ENCODE measurements at regions not wholly inside any gene's neighbourhood (a gene's known extent, or its start where the extent isn't known, plus 50 kb on each side); places are given as distances from the start of the nearest gene placed in this dataset.

- DNase-seq = no peak
Measured at GRCh38 chr18:55166260-55166598, 207.0 kb upstream of the CCDC68 start.

- DNase-seq = no peak
Measured at GRCh38 chr18:55163550-55163949, 204.3 kb upstream of the CCDC68 start.

DNA sequence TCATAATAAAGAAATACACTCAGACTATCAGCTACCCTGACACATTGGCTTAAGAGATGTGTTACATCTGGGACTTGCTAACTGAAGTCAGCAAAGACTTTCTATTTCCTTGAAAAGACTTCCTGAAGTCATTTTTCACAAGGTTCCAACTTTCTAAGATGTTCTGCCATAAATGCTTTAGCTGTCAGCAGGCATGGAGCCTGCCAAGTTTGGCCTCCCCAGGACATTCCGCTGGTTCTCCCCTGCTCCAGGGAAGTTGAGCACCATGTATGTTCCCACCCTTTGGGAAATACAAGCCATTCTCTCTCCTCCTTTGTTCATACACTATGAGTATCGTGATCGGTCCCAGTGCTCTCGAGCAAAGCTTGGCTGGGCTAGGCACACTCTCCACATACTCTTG, 202.7 kb upstream of the CCDC68 start:
- DNase-seq = no peak

DNA sequence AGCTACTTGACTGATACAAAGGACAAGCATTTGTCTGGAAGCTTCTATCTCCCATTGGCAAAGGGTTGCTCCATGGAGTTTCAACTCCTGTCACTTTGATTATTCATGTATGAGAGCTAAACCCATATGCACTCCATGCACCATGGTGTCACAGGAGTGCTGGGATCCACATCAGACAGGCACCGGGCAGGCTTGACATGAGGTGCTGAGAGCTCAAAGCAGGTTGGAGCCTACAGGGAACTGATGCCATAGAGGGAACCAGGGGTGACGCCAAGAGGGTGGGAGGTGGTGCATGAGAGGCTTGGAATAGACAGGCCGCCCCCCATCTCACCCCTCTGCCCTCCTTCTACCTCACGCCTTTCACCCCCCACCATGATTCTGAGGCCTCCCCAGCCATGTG, 199.8 kb upstream of the CCDC68 start:
- no peak for DNase-seq

DNA sequence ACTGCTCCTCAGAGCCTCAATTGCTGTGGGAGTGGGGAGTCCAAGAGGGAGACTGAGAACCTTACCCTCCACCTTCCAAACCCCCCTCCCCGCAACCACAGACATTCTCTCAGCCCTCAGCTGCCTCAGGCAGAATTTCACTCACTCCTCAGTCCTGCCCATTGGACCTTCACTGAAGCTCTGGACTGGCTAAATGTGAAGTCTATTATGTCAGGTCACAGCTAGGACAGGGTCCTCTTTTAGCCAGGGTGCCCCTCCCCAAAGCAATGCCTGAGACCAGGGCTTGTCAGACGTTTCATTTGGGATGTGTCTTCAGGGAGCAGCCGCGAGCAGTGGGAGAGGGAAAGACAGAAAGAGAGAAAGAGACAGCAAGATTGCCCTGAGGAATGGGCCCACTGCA, 199.3 kb upstream of the CCDC68 start:
- DNase-seq = no peak

DNA sequence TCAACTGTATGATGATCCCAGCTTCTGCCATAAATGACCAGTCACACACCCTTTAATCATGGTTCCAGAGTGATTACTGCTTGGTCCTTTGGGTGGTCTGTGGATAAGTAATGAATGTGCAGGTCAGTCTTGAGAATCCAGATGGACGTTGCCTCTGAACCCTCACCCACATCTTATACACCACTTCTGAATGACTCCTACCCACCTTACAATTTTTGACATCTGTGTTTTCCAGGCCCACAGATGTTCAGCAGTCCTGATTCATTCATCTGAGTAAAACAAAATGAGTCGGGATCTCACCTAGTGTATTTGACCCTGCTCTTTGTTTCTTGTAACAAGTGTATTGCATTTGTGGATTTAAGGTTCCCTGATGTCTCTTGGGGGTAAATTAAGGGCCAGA, 194.1 kb upstream of the CCDC68 start:
- no peak for DNase-seq

GRCh38 chr18:55152801-55153200, 193.5 kb upstream of the CCDC68 start:
- DNase-seq = no peak

DNA sequence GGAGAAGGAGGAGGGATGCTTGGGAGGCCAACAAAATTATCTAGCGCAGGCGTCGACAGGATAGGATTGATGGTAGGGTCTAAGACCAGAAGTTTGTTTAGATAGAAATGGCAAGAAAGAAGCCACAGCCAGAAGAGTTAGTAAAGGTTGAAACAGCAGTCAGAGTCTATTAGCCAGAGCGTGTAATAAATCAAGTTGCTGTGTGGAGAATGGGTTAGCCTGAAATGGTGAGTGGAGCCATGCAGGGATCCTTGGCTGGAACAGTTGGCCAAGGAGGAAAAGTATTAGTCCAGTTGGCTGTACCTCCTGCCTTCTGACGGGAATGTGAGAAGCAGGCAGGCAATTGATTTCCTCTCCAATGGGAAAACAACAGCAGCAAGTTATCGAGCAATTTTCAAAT, 190.7 kb upstream of the CCDC68 start:
- no peak for DNase-seq

GRCh38 chr18:55147791-55148190, 188.5 kb upstream of the CCDC68 start:
- no peak for DNase-seq

- no peak for DNase-seq
Measured at GRCh38 chr18:55144193-55144930, 185.1 kb upstream of the CCDC68 start.

DNA sequence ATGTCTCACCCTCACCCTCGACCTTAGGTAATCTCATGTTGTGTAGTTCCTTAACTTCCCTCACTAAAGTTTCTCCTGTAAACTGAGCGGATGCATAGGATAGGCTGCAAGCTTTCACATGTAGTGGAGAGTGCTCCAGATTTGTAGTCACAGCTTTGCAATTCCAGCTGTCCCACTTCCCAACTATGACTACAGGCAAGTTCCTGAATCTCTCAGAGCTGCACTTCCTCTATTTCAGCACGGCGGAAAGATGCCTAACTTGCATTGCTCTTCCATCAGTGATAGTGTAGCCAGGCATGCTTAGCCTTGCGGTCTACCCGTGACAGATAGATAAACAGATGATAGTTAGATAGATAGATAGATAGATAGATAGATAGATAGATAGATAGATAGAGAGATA, 183.1 kb upstream of the CCDC68 start:
- DNase-seq = no peak

GRCh38 chr18:55141318-55141717, 182.1 kb upstream of the CCDC68 start:
- no peak for DNase-seq

DNA sequence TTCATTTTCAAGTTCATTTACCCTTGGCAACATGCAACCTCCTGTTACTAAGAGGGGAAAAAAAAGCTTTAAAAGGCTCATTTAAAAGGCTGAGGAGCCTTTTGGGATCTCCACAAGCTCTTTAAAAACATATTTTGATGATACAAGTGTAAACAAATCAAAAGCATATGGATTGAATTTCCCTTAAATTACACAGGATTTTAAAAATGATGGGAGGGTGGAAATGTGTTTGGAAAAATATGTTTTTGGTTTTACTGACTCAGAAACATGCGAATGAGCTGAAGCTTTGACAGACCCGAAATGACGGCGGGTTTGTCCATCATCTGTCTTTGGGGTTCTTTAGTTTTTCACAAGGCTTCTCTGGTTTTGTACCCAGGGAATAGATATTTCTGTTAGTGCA, 180.6 kb upstream of the CCDC68 start:
- DNase-seq = no peak

GRCh38 chr18:55139307-55139706, 180.0 kb upstream of the CCDC68 start:
- DNase-seq = no peak

- no peak for DNase-seq
Measured at GRCh38 chr18:55138401-55138800, 179.1 kb upstream of the CCDC68 start.

- DNase-seq = no peak
Measured at GRCh38 chr18:55137602-55138001, 178.3 kb upstream of the CCDC68 start.

DNA sequence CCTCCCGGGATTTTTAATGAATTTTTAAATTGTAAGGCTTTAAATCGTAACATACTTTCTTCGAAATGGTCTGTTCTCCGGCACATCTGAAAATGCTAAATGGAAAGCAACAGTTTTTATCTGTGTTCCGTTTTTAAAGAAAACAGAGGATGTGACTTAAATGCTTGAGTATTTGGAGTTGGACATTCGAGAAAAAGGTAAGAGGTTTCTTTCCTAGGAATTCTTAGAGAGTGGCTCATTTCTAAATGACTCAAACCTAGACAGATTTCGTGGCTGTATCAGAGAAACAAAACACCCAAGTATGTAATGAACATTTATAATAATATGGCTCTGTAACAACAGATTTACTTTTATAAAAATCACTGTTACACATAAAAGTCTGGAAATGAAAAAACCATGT, 177.6 kb upstream of the CCDC68 start:
- no peak for DNase-seq

DNA sequence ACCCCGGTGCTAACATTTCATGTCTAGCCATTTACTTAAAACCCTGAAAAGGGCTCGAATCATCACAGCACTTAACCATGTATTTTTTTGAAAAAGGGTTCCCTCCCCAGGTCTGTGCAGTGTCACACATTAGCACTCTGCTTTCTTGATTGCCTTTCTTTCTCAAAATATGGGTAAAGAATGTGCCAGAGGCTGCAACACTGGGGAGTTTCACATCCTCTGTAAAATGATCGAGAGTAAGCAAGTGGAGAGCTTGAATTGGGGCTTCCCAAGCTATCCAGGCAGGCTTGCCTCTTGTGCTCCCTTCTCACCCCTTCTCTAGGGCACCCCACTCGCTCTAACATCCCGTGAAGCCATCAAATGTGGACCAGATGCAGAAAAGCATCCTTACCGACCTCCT, 177.0 kb upstream of the CCDC68 start:
- DNase-seq = no peak

DNA sequence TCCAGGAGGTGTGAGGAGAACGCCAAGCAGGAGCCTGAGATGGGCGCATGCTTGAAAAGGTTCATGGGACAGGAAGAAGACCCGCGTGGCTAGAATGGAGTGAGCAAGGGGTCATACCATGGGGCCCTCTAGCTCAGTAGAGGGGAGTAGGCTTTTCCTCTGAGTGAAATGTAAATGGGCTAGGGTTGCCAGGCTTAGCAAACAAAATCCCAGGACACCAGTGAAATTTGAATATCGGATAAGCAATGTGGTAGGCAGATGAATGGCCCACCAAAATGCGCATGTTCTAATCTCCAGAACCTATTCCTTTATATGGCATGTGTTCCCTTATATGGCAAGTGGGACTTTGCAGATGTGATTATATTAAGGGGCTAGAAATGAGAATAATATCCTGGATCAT, 174.1 kb upstream of the CCDC68 start:
- DNase-seq = no peak

DNA sequence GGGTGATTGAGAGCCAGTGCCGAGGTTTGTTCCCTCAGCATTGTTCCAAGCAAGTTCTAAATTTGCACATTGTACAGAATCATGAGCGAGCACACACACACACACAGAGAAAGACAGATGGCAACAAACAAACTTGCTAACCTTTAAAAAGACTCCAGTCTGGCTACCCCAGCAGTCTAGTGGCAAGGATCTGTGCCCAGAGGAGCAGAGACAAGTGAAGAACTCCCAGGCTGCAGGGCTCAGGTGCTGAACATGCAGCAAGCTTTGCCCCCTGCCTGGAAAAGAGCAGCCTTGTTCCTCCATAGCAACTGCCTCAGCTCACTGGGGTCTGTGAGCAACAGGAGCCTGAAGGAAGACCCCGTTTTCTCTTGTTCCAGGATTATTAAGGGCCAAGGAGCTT, 169.2 kb upstream of the CCDC68 start:
- DNase-seq = no peak

- DNase-seq = no peak
Measured at GRCh38 chr18:55124078-55124763, 165.0 kb upstream of the CCDC68 start.

- DNase-seq = no peak
Measured at GRCh38 chr18:55123361-55123760, 164.1 kb upstream of the CCDC68 start.

GRCh38 chr18:55121397-55122170, 162.3 kb upstream of the CCDC68 start:
- no peak for DNase-seq

- DNase-seq = no peak
Measured at GRCh38 chr18:55120896-55121295, 161.6 kb upstream of the CCDC68 start.
